ENCODE measurements at regions not wholly inside any gene's neighbourhood (a gene's known extent, or its start where the extent isn't known, plus 50 kb on each side); places are given as distances from the start of the nearest gene placed in this dataset.

- no peaks in the 10 kb centered on the region for H3K9me3 ChIP-seq (ENCODE audit: low read depth, low read length, poor library complexity, severe bottlenecking)
- no TSS peak for BruUV-seq (replicated peaks)
- peaks cover 3% of the 10 kb centered on the region for H3K4me1 ChIP-seq (ENCODE audit: insufficient read depth, low read length, poor library complexity, severe bottlenecking)
- no peak overlapping the region for H3K27ac ChIP-seq (ENCODE audit: low read depth, low read length, poor library complexity, severe bottlenecking)
- no peak overlapping the region for H3K4me3 ChIP-seq (ENCODE audit: low read depth, low read length, poor library complexity, severe bottlenecking)
- no peaks in the 10 kb centered on the region for H3K36me3 ChIP-seq (ENCODE audit: insufficient read depth, low read length, poor library complexity, severe bottlenecking)
- CTCF ChIA-PET, result no interaction called here
- H3K27me3 ChIP-seq (replicated peaks; ENCODE audit: insufficient read depth, low read depth, low read length, poor library complexity), result no peaks in the 10 kb centered on the region
- TF ChIP-seq CTCF (conservative IDR thresholded peaks at IDR 0.05; ENCODE audit: low read depth, low read length) (no peak), EZH2 (IDR thresholded peaks at IDR 0.05; ENCODE audit: borderline replicate concordance, low read depth, low read length, poor library complexity, severe bottlenecking) (no peak)
- no peak for DNase-seq (ENCODE audit: low spot score)
- POLR2A ChIA-PET (ENCODE audit: low non-redundant PET), result no interaction called here
- intact Hi-C loops (cut with micrococcal nuclease; ENCODE audit: unreplicated experiment), result no loop called here
Observed at GRCh38 chr2:142310530-142310929, 179.7 kb upstream of the LRP1B start.

GRCh38 chr2:142308744-142309143, 177.9 kb upstream of the LRP1B start:
- H3K36me3 ChIP-seq (ENCODE audit: insufficient read depth, low read length, poor library complexity, severe bottlenecking), result no peaks in the 10 kb centered on the region
- no TSS peak for BruUV-seq (replicated peaks)
- no peak overlapping the region for H3K4me3 ChIP-seq (ENCODE audit: low read depth, low read length, poor library complexity, severe bottlenecking)
- no peaks in the 10 kb centered on the region for H3K9me3 ChIP-seq (ENCODE audit: low read depth, low read length, poor library complexity, severe bottlenecking)
- intact Hi-C loops (cut with micrococcal nuclease; ENCODE audit: unreplicated experiment), result no loop called here
- ChIA-PET CTCF (no interaction called here), POLR2A (ENCODE audit: low non-redundant PET) (no interaction called here)
- TF ChIP-seq EZH2 (IDR thresholded peaks at IDR 0.05; ENCODE audit: borderline replicate concordance, low read depth, low read length, poor library complexity, severe bottlenecking) (no peak), CTCF (conservative IDR thresholded peaks at IDR 0.05; ENCODE audit: low read depth, low read length) (no peak)
- H3K27me3 ChIP-seq (replicated peaks; ENCODE audit: insufficient read depth, low read depth, low read length, poor library complexity), result no peaks in the 10 kb centered on the region
- H3K27ac ChIP-seq (ENCODE audit: low read depth, low read length, poor library complexity, severe bottlenecking), result no peak overlapping the region
- H3K4me1 ChIP-seq (ENCODE audit: insufficient read depth, low read length, poor library complexity, severe bottlenecking), result no peaks in the 10 kb centered on the region
- no peak for DNase-seq (ENCODE audit: low spot score)

GRCh38 chr2:142307616-142308115, 176.8 kb upstream of the LRP1B start:
- POLR2A ChIA-PET (ENCODE audit: low non-redundant PET), result no interaction called here
- Histone ChIP-seq H3K9me3 (ENCODE audit: low read depth, low read length, poor library complexity, severe bottlenecking) (no peaks in the 10 kb centered on the region), H3K4me1 (ENCODE audit: insufficient read depth, low read length, poor library complexity, severe bottlenecking) (no peaks in the 10 kb centered on the region), H3K36me3 (ENCODE audit: insufficient read depth, low read length, poor library complexity, severe bottlenecking) (no peaks in the 10 kb centered on the region), H3K4me3 (ENCODE audit: low read depth, low read length, poor library complexity, severe bottlenecking) (no peak overlapping the region), H3K27ac (ENCODE audit: low read depth, low read length, poor library complexity, severe bottlenecking) (no peak overlapping the region), H3K27me3 (replicated peaks; ENCODE audit: insufficient read depth, low read depth, low read length, poor library complexity) (no peaks in the 10 kb centered on the region)
- TF ChIP-seq CTCF (conservative IDR thresholded peaks at IDR 0.05; ENCODE audit: low read depth, low read length) (no peak), EZH2 (IDR thresholded peaks at IDR 0.05; ENCODE audit: borderline replicate concordance, low read depth, low read length, poor library complexity, severe bottlenecking) (no peak)
- DNase-seq (ENCODE audit: low spot score), result no peak
- no TSS peak for BruUV-seq (replicated peaks)
- CTCF ChIA-PET, result no interaction called here
- intact Hi-C loops (cut with micrococcal nuclease; ENCODE audit: unreplicated experiment), result no loop called here
